Choroid plexus epithelial cell (primary cell): ENCODE measurements at regions not wholly inside any gene's neighbourhood (a gene's known extent, or its start where the extent isn't known, plus 50 kb on each side); places are given as distances from the start of the nearest gene placed in this dataset.

ENCODE experiments used
- DNase-seq: peaks from one replicate; pipeline ENCODE4 v3.0.0-alpha.2; 2010; ENCODE audit warnings: low read depth
- H3K4me3 ChIP-seq: 2 replicates; pipeline ENCODE4 v1.5.1; 2011; ENCODE audit warnings: low read depth, mild to moderate bottlenecking, control low read depth, low read length, moderate library complexity
- TF ChIP-seq, protein P1 (sequence below): conservative IDR thresholded peaks from 2 replicates; pipeline ENCODE4 v1.5.1; 2011; ENCODE audit warnings: low read depth, mild to moderate bottlenecking, control low read depth, inconsistent platforms, low read length, moderate library complexity

DNA sequence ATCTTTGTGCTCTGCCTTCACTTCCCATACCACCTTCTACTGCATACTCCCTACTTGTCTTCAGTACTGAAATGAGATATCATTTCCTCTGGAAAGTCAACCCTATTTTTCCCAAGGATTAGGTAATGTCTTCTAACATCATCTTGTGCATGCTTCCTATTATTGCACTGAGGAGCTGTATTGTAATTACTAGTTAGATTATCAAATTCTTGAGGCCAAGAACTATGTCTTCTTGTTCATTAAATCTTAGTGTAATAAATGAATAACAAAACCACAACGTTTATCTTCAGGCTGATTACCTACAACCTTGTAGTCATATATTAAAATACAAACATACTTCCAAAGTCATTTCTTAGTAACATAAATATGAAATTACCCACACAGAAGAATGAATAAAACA is 87.9 kb upstream of the POU5F2 start:
- no peak for DNase-seq
- TF ChIP-seq, protein P1, sequence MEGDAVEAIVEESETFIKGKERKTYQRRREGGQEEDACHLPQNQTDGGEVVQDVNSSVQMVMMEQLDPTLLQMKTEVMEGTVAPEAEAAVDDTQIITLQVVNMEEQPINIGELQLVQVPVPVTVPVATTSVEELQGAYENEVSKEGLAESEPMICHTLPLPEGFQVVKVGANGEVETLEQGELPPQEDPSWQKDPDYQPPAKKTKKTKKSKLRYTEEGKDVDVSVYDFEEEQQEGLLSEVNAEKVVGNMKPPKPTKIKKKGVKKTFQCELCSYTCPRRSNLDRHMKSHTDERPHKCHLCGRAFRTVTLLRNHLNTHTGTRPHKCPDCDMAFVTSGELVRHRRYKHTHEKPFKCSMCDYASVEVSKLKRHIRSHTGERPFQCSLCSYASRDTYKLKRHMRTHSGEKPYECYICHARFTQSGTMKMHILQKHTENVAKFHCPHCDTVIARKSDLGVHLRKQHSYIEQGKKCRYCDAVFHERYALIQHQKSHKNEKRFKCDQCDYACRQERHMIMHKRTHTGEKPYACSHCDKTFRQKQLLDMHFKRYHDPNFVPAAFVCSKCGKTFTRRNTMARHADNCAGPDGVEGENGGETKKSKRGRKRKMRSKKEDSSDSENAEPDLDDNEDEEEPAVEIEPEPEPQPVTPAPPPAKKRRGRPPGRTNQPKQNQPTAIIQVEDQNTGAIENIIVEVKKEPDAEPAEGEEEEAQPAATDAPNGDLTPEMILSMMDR = no peak
- H3K4me3 ChIP-seq = no peak overlapping the region

DNA sequence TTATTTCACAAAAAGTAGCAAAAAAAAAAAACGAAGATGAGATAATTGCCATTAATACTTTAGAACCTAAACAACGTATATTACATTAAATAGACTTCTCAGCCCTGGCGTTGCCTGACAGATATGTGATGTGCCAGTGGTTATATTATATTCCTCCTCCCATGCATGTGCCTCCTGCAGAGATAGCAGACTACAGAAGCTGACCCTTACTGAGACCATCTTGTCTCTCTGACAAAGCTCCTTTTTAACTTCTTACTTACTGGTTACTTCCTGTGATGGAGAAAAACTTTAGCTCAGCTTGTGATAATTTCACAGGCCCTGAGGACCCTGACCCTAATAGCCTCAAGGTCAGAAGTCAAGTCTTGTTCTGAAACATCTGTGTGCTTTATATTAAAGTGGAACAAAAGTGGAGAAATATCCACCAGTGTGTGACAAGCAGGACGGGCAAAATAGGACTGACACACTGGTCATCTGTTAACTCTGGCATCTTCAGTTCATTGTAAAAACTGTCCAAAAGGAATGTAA is 80.6 kb upstream of the POU5F2 start:
- TF ChIP-seq, protein P1 = no peak

DNA sequence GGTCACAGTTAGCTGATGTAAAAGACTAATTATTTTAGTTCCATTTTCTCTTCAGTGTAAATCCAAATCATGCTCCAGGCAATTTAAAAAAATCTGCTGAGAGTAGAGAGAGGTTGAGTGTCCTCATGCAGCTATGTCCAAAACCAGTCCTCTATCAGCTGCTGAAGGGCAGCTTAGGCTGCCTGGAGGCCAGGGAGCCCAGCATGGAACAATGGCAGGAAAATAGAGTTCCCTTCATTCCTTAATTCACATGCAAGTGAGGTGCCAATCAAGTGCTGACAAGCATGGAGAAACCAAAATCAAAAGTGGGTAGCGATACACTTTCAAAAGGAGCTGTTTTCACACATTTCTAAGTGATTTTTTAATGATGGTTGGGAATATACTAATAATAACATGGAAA is 78.3 kb upstream of the POU5F2 start:
- TF ChIP-seq, protein P1 = no peak
- no peak overlapping the region for H3K4me3 ChIP-seq
- DNase-seq = no peak

More for the DNA sequence above, 80.6 kb upstream of the POU5F2 start:
- DNase-seq = no peak
- H3K4me3 ChIP-seq = no peak overlapping the region

DNA sequence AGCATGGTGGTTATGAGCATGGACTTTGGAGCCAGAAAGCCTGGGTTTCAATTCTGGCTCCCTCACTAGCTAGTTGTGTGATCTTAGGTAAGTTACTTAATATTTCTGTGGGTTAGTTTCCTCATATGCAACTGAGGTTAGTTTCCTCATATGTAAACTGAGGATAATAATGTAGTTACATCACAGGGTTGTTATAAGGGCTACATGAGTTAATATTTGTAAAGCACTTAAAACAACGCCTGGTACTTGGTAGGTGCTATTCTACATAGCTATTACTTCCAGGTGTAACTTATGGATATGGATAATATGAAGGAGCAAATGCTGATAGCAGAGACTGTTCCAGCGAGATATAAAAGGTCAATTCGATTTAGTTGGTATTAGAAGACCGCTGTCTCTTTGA is 69.4 kb upstream of the POU5F2 start:
- TF ChIP-seq, protein P1 = no peak
- DNase-seq = no peak
- no peak overlapping the region for H3K4me3 ChIP-seq

DNA sequence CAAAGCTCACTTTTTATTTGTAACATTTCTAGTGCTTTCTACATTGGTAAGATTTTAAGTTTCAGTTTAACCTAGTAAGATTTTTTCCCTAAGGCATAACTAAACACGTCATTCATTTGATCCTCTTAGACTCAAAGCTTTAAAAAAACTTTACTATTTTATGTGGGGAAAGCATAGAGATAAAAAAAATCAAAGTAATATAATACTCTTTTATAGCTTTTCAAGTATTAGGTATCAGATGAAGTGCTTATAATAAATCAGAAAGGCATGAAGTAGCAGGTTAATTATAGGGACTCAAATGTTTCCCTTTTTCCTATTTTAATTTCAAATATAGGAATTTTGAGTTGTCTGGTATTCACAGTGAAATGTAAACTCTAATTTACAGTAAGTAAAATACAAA is 68.0 kb upstream of the POU5F2 start:
- H3K4me3 ChIP-seq = no peak overlapping the region
- DNase-seq = no peak
- TF ChIP-seq, protein P1 = no peak

DNA sequence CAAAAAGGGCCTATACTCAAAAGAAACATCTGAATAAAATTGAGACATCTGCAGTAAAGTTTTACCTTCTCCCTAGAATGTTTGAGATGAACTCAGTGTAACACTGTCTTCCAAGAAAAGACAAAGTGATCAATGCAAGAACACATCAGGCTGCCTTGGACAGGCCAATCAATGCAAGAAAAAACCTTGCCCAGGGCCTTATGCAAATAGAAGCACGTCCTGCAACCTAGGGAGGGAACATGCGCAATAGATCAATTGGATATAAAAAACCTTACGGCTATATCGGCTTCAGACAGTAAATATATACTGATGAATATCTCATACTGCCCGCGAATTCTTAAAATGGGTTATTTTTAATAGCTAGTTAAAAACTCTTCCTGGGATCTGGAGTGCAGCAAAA is 66.4 kb upstream of the POU5F2 start:
- DNase-seq = no peak
- TF ChIP-seq, protein P1 = no peak

DNA sequence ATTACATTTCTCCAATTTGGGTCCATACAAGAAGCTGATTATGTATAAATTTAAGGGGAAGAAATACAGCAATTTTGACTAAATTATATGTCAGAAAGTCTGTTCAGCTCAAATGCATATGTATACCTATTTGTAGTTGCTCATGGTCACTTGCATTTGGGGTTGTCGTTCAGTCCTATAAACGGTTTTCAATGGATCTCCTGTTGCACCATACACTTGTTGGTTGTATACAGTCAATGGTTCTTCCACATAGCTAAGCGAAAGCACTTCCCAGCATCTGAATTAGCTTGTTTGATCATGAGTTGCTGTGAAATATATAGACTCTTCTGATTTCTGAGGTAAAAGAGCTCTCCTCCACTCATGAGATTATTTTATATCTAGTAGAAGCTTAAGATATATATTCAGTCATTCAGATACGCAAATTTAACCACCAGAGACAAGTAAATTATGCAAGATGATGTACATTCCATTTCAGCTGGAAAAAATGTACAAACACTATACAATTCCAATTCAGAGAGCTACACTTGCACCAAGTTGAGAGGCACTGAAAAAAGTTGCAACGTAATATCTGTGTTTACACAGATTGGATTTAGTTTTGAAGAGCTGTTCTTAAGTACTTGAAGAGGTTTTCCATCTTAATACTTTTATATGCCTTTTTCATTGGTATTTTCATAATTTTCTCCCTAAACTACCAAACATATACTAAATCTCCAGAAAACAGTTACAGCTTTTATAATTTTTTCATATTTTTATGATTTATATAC is 64.4 kb upstream of the POU5F2 start:
- TF ChIP-seq, protein P1 = no peak
- no peak overlapping the region for H3K4me3 ChIP-seq
- DNase-seq = no peak

More for the DNA sequence above, 66.4 kb upstream of the POU5F2 start:
- no peak overlapping the region for H3K4me3 ChIP-seq
